ENCODE measurements at regions not wholly inside any gene's neighbourhood (a gene's known extent, or its start where the extent isn't known, plus 50 kb on each side); places are given as distances from the start of the nearest gene placed in this dataset.

DNA sequence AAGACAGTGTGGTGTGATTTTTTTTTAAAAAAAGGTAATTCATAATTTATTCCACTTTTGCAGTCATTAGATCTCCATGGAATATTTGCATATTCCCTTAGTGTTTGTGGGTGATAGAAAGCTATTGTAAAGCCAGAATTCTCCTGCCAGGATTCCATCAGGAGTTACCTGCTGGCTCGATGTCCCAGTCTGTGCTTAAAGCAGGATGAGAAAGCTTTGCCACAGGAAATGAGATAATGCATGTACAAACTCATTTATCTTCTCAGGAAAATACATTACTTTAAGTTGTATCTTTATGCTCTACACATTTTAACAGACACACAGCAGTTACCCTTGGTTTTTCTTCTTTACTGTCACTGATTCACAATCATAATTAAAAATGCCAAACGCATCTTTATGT, 553.0 kb downstream of the CD109 start:
- no peak overlapping the region for H3K4me3 ChIP-seq (ENCODE audit: low read length)
- no peak for TF ChIP-seq REST (IDR thresholded peaks at IDR 0.05; ENCODE audit: borderline replicate concordance)
- no peak for TF ChIP-seq TAF1 (IDR thresholded peaks at IDR 0.05; ENCODE audit: low read depth)
- TF ChIP-seq MXI1 (conservative IDR thresholded peaks at IDR 0.05; ENCODE audit: poor library complexity, severe bottlenecking), result no peak
- no peak for TF ChIP-seq CTCF (IDR thresholded peaks at IDR 0.05; ENCODE audit: poor library complexity, severe bottlenecking)
- no peak for TF ChIP-seq SMC3 (conservative IDR thresholded peaks at IDR 0.05; ENCODE audit: poor library complexity)
- TF ChIP-seq RAD21 (conservative IDR thresholded peaks at IDR 0.05), result no peak
- no peak for TF ChIP-seq EZH2 (IDR thresholded peaks at IDR 0.05; ENCODE audit: borderline replicate concordance, insufficient read depth, low read length, poor library complexity, severe bottlenecking)
- no peak for TF ChIP-seq POLR2AphosphoS5 (IDR thresholded peaks at IDR 0.05)
- no peak for TF ChIP-seq EP300 (conservative IDR thresholded peaks at IDR 0.05; ENCODE audit: poor library complexity, severe bottlenecking)
- no peaks in the 10 kb centered on the region for H3F3A ChIP-seq (ENCODE audit: insufficient read depth, low read length, poor library complexity, severe bottlenecking)
- H3K27ac ChIP-seq (ENCODE audit: low read length), result no peak overlapping the region
- no peaks in the 10 kb centered on the region for H4K20me1 ChIP-seq (ENCODE audit: insufficient read depth)
- no peaks in the 10 kb centered on the region for H3K79me2 ChIP-seq (replicated peaks; ENCODE audit: insufficient read depth, low read length)
- no peaks in the 10 kb centered on the region for H3K9me2 ChIP-seq (ENCODE audit: insufficient read depth, low read length)
- H3K9me3 ChIP-seq (ENCODE audit: low read length), result no peaks in the 10 kb centered on the region
- H3K27me3 ChIP-seq (ENCODE audit: insufficient read depth, low read depth, low read length), result no peaks in the 10 kb centered on the region
- no peak overlapping the region for H2AFZ ChIP-seq (ENCODE audit: low read depth, low read length)
- no peak overlapping the region for H3K9ac ChIP-seq (ENCODE audit: low read length)
- no peak overlapping the region for H3K4me2 ChIP-seq (ENCODE audit: low read length)
- no peaks in the 10 kb centered on the region for H3K36me3 ChIP-seq (ENCODE audit: insufficient read depth, low read length)

GRCh38 chr6:74222768-74223333, 526.8 kb downstream of the CD109 start:
- no peaks in the 10 kb centered on the region for H3K9me3 ChIP-seq (ENCODE audit: low read length)
- no peak overlapping the region for H3K9ac ChIP-seq (ENCODE audit: low read length)
- H3F3A ChIP-seq (ENCODE audit: insufficient read depth, low read length, poor library complexity, severe bottlenecking), result no peaks in the 10 kb centered on the region
- H2AFZ ChIP-seq (ENCODE audit: low read depth, low read length), result no peak overlapping the region
- H3K27me3 ChIP-seq (ENCODE audit: insufficient read depth, low read depth, low read length), result no peaks in the 10 kb centered on the region
- H3K9me2 ChIP-seq (ENCODE audit: insufficient read depth, low read length), result no peaks in the 10 kb centered on the region
- no peak overlapping the region for H3K27ac ChIP-seq (ENCODE audit: low read length)
- no peaks in the 10 kb centered on the region for H3K79me2 ChIP-seq (replicated peaks; ENCODE audit: insufficient read depth, low read length)
- TF ChIP-seq REST (IDR thresholded peaks at IDR 0.05; ENCODE audit: borderline replicate concordance) (no peak), EZH2 (IDR thresholded peaks at IDR 0.05; ENCODE audit: borderline replicate concordance, insufficient read depth, low read length, poor library complexity, severe bottlenecking) (no peak), RAD21 (conservative IDR thresholded peaks at IDR 0.05) (no peak), POLR2AphosphoS5 (IDR thresholded peaks at IDR 0.05) (no peak), SMC3 (conservative IDR thresholded peaks at IDR 0.05; ENCODE audit: poor library complexity) (no peak), TAF1 (IDR thresholded peaks at IDR 0.05; ENCODE audit: low read depth) (no peak), MXI1 (conservative IDR thresholded peaks at IDR 0.05; ENCODE audit: poor library complexity, severe bottlenecking) (no peak), EP300 (conservative IDR thresholded peaks at IDR 0.05; ENCODE audit: poor library complexity, severe bottlenecking) (no peak), CTCF (IDR thresholded peaks at IDR 0.05; ENCODE audit: poor library complexity, severe bottlenecking) (no peak)
- H4K20me1 ChIP-seq (ENCODE audit: insufficient read depth), result no peaks in the 10 kb centered on the region
- H3K36me3 ChIP-seq (ENCODE audit: insufficient read depth, low read length), result no peaks in the 10 kb centered on the region
- no peak overlapping the region for H3K4me3 ChIP-seq (ENCODE audit: low read length)
- H3K4me2 ChIP-seq (ENCODE audit: low read length), result no peak overlapping the region

All from neural cell (in vitro differentiated cells).